ENCODE measurements at regions not wholly inside any gene's neighbourhood (a gene's known extent, or its start where the extent isn't known, plus 50 kb on each side); places are given as distances from the start of the nearest gene placed in this dataset.
A peak's percentile ranks its signal among the peaks of the same experiment; 100 is the strongest.

DNA sequence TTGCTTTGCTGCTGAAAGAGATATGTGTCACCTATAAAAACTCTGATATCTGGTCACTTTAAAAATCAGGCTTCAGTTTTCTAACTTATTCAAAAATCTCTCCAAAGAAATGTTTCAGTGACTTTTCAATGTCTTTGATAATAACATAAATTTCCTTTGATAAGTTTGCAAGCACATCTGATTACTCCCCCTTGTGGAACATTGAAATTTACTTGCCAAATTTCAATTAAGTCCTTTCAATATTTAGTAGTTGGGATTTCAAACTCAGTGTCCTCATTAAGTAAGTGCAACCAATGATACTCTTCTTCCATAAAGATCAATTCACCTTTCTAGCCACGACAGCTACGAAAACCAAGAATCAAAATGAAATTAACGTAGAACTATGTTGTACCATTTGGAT, 151.3 kb upstream of the FAM47C start:
- WGBS, 2 donors: 75 to 96% methylated on average over 3 of the region's 3 CpGs
- H3K27me3 ChIP-seq (ENCODE audit: control insufficient read depth in 3 of 3, insufficient read depth in 3 of 3, low read length in 2 of 3): peaks cover 5 to 17% (median 14%) of the 10 kb centered on the region in 3 donors
- no peaks in the 10 kb centered on the region for H3K9me3 ChIP-seq (ENCODE audit: control insufficient read depth in 4 of 4, insufficient read depth in 3 of 4, low read length in 3 of 4)
- no peak overlapping the region for H3K27ac ChIP-seq (ENCODE audit: low read depth in 1 of 2, low read length in 1 of 2)
- no peak overlapping the region for H3K4me3 ChIP-seq
- no peaks in the 10 kb centered on the region for H3K4me1 ChIP-seq (ENCODE audit: control insufficient read depth in 5 of 5, insufficient read depth in 5 of 5, low read length in 5 of 5)
- TF ChIP-seq, protein P1, sequence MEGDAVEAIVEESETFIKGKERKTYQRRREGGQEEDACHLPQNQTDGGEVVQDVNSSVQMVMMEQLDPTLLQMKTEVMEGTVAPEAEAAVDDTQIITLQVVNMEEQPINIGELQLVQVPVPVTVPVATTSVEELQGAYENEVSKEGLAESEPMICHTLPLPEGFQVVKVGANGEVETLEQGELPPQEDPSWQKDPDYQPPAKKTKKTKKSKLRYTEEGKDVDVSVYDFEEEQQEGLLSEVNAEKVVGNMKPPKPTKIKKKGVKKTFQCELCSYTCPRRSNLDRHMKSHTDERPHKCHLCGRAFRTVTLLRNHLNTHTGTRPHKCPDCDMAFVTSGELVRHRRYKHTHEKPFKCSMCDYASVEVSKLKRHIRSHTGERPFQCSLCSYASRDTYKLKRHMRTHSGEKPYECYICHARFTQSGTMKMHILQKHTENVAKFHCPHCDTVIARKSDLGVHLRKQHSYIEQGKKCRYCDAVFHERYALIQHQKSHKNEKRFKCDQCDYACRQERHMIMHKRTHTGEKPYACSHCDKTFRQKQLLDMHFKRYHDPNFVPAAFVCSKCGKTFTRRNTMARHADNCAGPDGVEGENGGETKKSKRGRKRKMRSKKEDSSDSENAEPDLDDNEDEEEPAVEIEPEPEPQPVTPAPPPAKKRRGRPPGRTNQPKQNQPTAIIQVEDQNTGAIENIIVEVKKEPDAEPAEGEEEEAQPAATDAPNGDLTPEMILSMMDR (IDR thresholded peaks at IDR 0.05; ENCODE audit: control extremely low read depth, extremely low read depth): no peak
- ATAC-seq (ENCODE audit: insufficient read depth, low FRiP score): no peak
- DNase-seq: peak in 2 of 3 donors; percentile 1 to 28
- no peak overlapping the region for H3K9ac ChIP-seq (ENCODE audit: insufficient read depth in 1 of 2, low read length in 2 of 2)
- H3K36me3 ChIP-seq (ENCODE audit: control insufficient read depth in 4 of 4, insufficient read depth in 4 of 4, low read length in 4 of 4): no peaks in the 10 kb centered on the region

- no peak for ATAC-seq (ENCODE audit: insufficient read depth, low FRiP score)
- H3K4me3 ChIP-seq: no peak overlapping the region
- DNase-seq: no peak
- TF ChIP-seq, protein P1 (IDR thresholded peaks at IDR 0.05; ENCODE audit: control extremely low read depth, extremely low read depth): no peak
- H3K36me3 ChIP-seq (ENCODE audit: control insufficient read depth in 4 of 4, insufficient read depth in 4 of 4, low read length in 4 of 4): no peaks in the 10 kb centered on the region
- no peak overlapping the region for H3K9ac ChIP-seq (ENCODE audit: insufficient read depth in 1 of 2, low read length in 2 of 2)
- H3K9me3 ChIP-seq (ENCODE audit: control insufficient read depth in 4 of 4, insufficient read depth in 3 of 4, low read length in 3 of 4): no peaks in the 10 kb centered on the region
- H3K27me3 ChIP-seq (ENCODE audit: control insufficient read depth in 3 of 3, insufficient read depth in 3 of 3, low read length in 2 of 3): peaks cover 5 to 13% (median 10%) of the 10 kb centered on the region in 3 donors
- H3K4me1 ChIP-seq (ENCODE audit: control insufficient read depth in 5 of 5, insufficient read depth in 5 of 5, low read length in 5 of 5): no peaks in the 10 kb centered on the region
- H3K27ac ChIP-seq (ENCODE audit: low read depth in 1 of 2, low read length in 1 of 2): no peak overlapping the region
- 82 to 88% methylated on average over 7 of the region's 7 CpGs for WGBS, 2 donors
Measured at GRCh38 chrX:36859231-36859630, 148.9 kb upstream of the FAM47C start.

GRCh38 chrX:36861601-36862000, 146.6 kb upstream of the FAM47C start:
- H3K9me3 ChIP-seq (ENCODE audit: control insufficient read depth in 4 of 4, insufficient read depth in 3 of 4, low read length in 3 of 4): no peaks in the 10 kb centered on the region
- H3K4me3 ChIP-seq: no peak overlapping the region
- H3K36me3 ChIP-seq (ENCODE audit: control insufficient read depth in 4 of 4, insufficient read depth in 4 of 4, low read length in 4 of 4): no peaks in the 10 kb centered on the region
- H3K27me3 ChIP-seq (ENCODE audit: control insufficient read depth in 3 of 3, insufficient read depth in 3 of 3, low read length in 2 of 3): peaks cover 5 to 8% (median 6%) of the 10 kb centered on the region in 3 donors
- H3K4me1 ChIP-seq (ENCODE audit: control insufficient read depth in 5 of 5, insufficient read depth in 5 of 5, low read length in 5 of 5): no peaks in the 10 kb centered on the region
- no peak overlapping the region for H3K9ac ChIP-seq (ENCODE audit: insufficient read depth in 1 of 2, low read length in 2 of 2)
- TF ChIP-seq, protein P1 (IDR thresholded peaks at IDR 0.05; ENCODE audit: control extremely low read depth, extremely low read depth): no peak
- peak in 1 of 3 donors; percentile 32 for DNase-seq
- no peak overlapping the region for H3K27ac ChIP-seq (ENCODE audit: low read depth in 1 of 2, low read length in 1 of 2)
- ATAC-seq (ENCODE audit: insufficient read depth, low FRiP score): no peak

DNA sequence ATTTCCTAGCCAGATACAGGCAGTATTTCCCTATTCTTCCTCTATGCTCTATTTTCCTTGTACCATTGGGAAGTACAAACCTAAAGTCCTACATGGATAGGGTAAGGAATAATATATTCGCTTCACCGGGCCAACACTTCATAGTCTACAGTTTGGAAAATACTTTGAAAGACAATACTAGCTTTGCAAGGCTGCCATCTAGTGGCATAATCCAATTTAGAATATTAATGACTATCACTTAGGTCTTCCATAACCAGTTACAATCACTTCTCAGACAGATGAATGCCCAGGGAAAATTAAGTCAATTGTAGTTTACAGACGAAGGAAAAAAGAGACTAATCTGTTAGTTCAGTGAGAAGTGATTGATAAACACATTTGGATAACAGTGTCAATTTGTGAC, 141.0 kb upstream of the FAM47C start:
- TF ChIP-seq, protein P1 (IDR thresholded peaks at IDR 0.05; ENCODE audit: control extremely low read depth, extremely low read depth): peak; percentile 22
- no peak overlapping the region for H3K27ac ChIP-seq (ENCODE audit: low read depth in 1 of 2, low read length in 1 of 2)
- no peaks in the 10 kb centered on the region for H3K36me3 ChIP-seq (ENCODE audit: control insufficient read depth in 4 of 4, insufficient read depth in 4 of 4, low read length in 4 of 4)
- no peaks in the 10 kb centered on the region for H3K9me3 ChIP-seq (ENCODE audit: control insufficient read depth in 4 of 4, insufficient read depth in 3 of 4, low read length in 3 of 4)
- WGBS, 2 donors: 17 to 18% methylated on average over 3 of the region's 3 CpGs
- no peak overlapping the region for H3K9ac ChIP-seq (ENCODE audit: insufficient read depth in 1 of 2, low read length in 2 of 2)
- DNase-seq: peak in 2 of 3 donors; percentile 50 to 74
- H3K4me3 ChIP-seq: no peak overlapping the region
- no peak for ATAC-seq (ENCODE audit: insufficient read depth, low FRiP score)
- no peaks in the 10 kb centered on the region for H3K4me1 ChIP-seq (ENCODE audit: control insufficient read depth in 5 of 5, insufficient read depth in 5 of 5, low read length in 5 of 5)
- peaks cover 0 to 7% (median 4%) of the 10 kb centered on the region in 3 donors for H3K27me3 ChIP-seq (ENCODE audit: control insufficient read depth in 3 of 3, insufficient read depth in 3 of 3, low read length in 2 of 3)
